Keratinocyte (primary cell): ENCODE measurements at regions not wholly inside any gene's neighbourhood (a gene's known extent, or its start where the extent isn't known, plus 50 kb on each side); places are given as distances from the start of the nearest gene placed in this dataset.

Experiments used
- DNase-seq: peaks from one replicate; pipeline ENCODE4 v3.0.0-alpha.2; 2011; ENCODE audit warnings: low read depth, missing footprints, low spot score
- FAIRE-seq: peaks from 2 replicates; lab custom pipeline; 2011; peaks lifted over from hg19 to GRCh38; lab: Jason Lieb, UNC
- H2AFZ ChIP-seq: 2 replicates; pipeline ENCODE4 v1.6.0; 2012; ENCODE audit warnings: low read length, control low read depth, inconsistent platforms; ENCODE audit not compliant: control insufficient read depth
- H3K27ac ChIP-seq: 2 replicates; pipeline ENCODE4 v1.5.1; 2011; ENCODE audit warnings: low read length; ENCODE audit not compliant: control insufficient read depth, insufficient read depth
- H3K27me3 ChIP-seq: 3 replicates; pipeline ENCODE4 v1.6.0; 2011; ENCODE audit warnings: low read length; ENCODE audit not compliant: control insufficient read depth, insufficient read depth; ENCODE audit errors: extremely low read depth
- H3K36me3 ChIP-seq, 2 experiments: 2 replicates in 1 of 2; 3 replicates in 1 of 2; pipeline ENCODE4 v1.5.1; 2011; ENCODE audit warnings: low read length in 2 of 2, mild to moderate bottlenecking in 1 of 2; ENCODE audit not compliant: control insufficient read depth in 2 of 2, insufficient read depth in 2 of 2; ENCODE audit errors: extremely low read depth in 1 of 2
- H3K4me1 ChIP-seq: 3 replicates; pipeline ENCODE4 v1.5.1; 2011; ENCODE audit warnings: low read length; ENCODE audit not compliant: control insufficient read depth, insufficient read depth; ENCODE audit errors: extremely low read depth
- H3K4me2 ChIP-seq: 3 replicates; pipeline ENCODE4 v1.6.0; 2011; ENCODE audit warnings: low read depth, low read length; ENCODE audit not compliant: control insufficient read depth, insufficient read depth; ENCODE audit errors: extremely low read depth
- H3K4me3 ChIP-seq, 3 experiments: fragments of 200-600 bp in 1 of 3; sonication (generic) in 1 of 3; 2 replicates in 2 of 3; 3 replicates in 1 of 3; pipeline ENCODE4 v1.5.1; 2011 to 2016; ENCODE audit warnings: low read length in 3 of 3, mild to moderate bottlenecking in 3 of 3, control low read depth in 2 of 3, inconsistent platforms in 1 of 3, low read depth in 1 of 3, mixed read lengths in 1 of 3, mixed run types in 1 of 3, moderate library complexity in 1 of 3; ENCODE audit not compliant: control insufficient read depth in 2 of 3, insufficient read depth in 2 of 3; ENCODE audit errors: extremely low read depth in 1 of 3
- H3K79me2 ChIP-seq: 2 replicates; pipeline ENCODE4 v1.6.0; 2012; ENCODE audit warnings: low read length; ENCODE audit not compliant: control insufficient read depth, insufficient read depth
- H3K9ac ChIP-seq: 3 replicates; pipeline ENCODE4 v1.6.0; 2011; ENCODE audit warnings: low read length; ENCODE audit not compliant: control insufficient read depth, insufficient read depth; ENCODE audit errors: extremely low read depth
- H3K9me1 ChIP-seq: 3 replicates; pipeline ENCODE4 v1.6.0; 2011; ENCODE audit warnings: low read length; ENCODE audit not compliant: control insufficient read depth, insufficient read depth; ENCODE audit errors: extremely low read depth
- H3K9me3 ChIP-seq: 2 replicates; pipeline ENCODE4 v1.5.1; 2012; ENCODE audit warnings: low read depth, low read length; ENCODE audit not compliant: control insufficient read depth
- H4K20me1 ChIP-seq: 3 replicates; pipeline ENCODE4 v1.6.0; 2011; ENCODE audit warnings: low read length; ENCODE audit not compliant: control insufficient read depth, insufficient read depth; ENCODE audit errors: extremely low read depth
- CTCF ChIP-seq, 3 experiments: IDR thresholded peaks in 1 of 3; conservative IDR thresholded peaks in 1 of 3; optimal IDR thresholded peaks in 1 of 3; 2 replicates in 2 of 3; 3 replicates in 1 of 3; pipeline versions ENCODE3 to v1.5.1; 2011; ENCODE audit warnings: low read length in 3 of 3, mild to moderate bottlenecking in 3 of 3, moderate library complexity in 2 of 3, control low read depth in 1 of 3, inconsistent platforms in 1 of 3; ENCODE audit not compliant: insufficient read depth in 2 of 3; ENCODE audit errors: extremely low read depth in 1 of 3
- EZH2 ChIP-seq: IDR thresholded peaks from one replicate; pipeline ENCODE4 v1.6.1; 2012; ENCODE audit warnings: inconsistent platforms, mild to moderate bottlenecking, low read length, moderate library complexity
- dilution Hi-C: fragments of 300-500 bp; cut with MboI; formaldehyde crosslinking; loops from one replicate; pipeline ENCODE4 v1.7.0; 2020; ENCODE audit warnings: low sequenced_read_pairs; ENCODE audit not compliant: extremely low pct_ligation_motif_present

DNA sequence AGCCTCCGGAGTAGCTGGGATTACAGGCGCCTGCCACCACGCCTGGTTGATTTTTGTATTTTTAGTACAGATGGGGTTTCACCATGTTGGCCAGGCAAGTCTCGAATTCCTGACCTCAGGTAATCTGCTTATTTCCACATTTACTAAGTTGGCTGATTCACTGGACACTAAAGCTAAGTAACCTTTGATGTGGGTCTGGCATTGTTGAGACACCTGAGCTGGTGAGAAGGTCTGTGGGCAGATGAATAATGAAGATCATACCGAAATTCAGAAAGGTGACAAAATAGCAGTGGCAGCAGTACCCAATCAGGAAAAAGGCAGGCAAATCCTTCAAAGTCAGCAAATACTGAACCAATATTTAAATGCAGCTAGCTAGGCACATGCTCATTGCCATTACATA lies 210.6 kb upstream of the ZNF608 start:
- H3K36me3 ChIP-seq, result no peaks in the 10 kb centered on the region
- DNase-seq (no peak), FAIRE-seq (no peak)
- H3K27ac ChIP-seq, result no peak overlapping the region
- H3K4me3 ChIP-seq, result no peak overlapping the region
- no peak for TF ChIP-seq EZH2
- no peak for TF ChIP-seq CTCF (optimal IDR thresholded peaks at IDR 0.05 in 1 of 3, IDR thresholded peaks at IDR 0.05 in 1 of 3, conservative IDR thresholded peaks at IDR 0.05 in 1 of 3; ENCODE audit: extremely low read depth in 1 of 3, insufficient read depth in 2 of 3, low read length in 3 of 3)
- no peaks in the 10 kb centered on the region for H3K4me1 ChIP-seq
- no peak overlapping the region for H3K4me2 ChIP-seq
- no peaks in the 10 kb centered on the region for H3K27me3 ChIP-seq
- no peaks in the 10 kb centered on the region for H4K20me1 ChIP-seq
- H3K9me1 ChIP-seq, result no peaks in the 10 kb centered on the region
- H3K9ac ChIP-seq, result no peak overlapping the region
- dilution Hi-C loops, result no loop called here
- H3K9me3 ChIP-seq, result no peaks in the 10 kb centered on the region
- H3K79me2 ChIP-seq, result no peaks in the 10 kb centered on the region
- no peak overlapping the region for H2AFZ ChIP-seq

DNA sequence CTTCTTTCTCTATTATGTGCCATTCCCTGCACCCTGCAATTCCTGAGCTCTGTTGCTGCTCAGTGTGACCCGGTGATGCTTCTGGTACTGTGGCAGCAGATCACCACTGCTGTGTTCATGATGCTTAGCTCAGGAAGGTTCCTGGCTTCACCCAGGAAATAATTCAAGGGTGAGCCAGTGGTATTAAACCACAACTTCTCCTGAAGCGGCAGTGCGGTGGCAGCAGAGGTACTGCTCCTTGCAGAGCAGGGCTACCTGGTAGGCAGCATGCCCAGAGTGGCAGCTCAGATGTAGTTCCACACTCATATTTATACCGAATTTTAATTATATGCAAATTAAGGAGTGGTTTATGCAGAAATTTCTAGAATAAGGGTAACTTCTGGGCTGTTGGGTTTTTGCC lies 213.8 kb upstream of the ZNF608 start:
- dilution Hi-C loops, result no loop called here
- Histone ChIP-seq H3K4me3 (no peak overlapping the region), H3K9me1 (no peaks in the 10 kb centered on the region), H3K9ac (no peak overlapping the region), H2AFZ (no peak overlapping the region), H3K4me2 (no peak overlapping the region), H4K20me1 (no peaks in the 10 kb centered on the region), H3K27me3 (no peaks in the 10 kb centered on the region), H3K9me3 (no peaks in the 10 kb centered on the region), H3K4me1 (peaks cover 10% of the 10 kb centered on the region), H3K79me2 (no peaks in the 10 kb centered on the region), H3K27ac (no peak overlapping the region), H3K36me3 (no peaks in the 10 kb centered on the region)
- no peak for FAIRE-seq
- peak in 1 of 3 experiments; percentile 17 for TF ChIP-seq CTCF (optimal IDR thresholded peaks at IDR 0.05 in 1 of 3, IDR thresholded peaks at IDR 0.05 in 1 of 3, conservative IDR thresholded peaks at IDR 0.05 in 1 of 3; ENCODE audit: extremely low read depth in 1 of 3, insufficient read depth in 2 of 3, low read length in 3 of 3)
- TF ChIP-seq EZH2, result no peak
- no peak for DNase-seq
